Effector memory CD8-positive, alpha-beta T cell (primary cell): ENCODE measurements at regions not wholly inside any gene's neighbourhood (a gene's known extent, or its start where the extent isn't known, plus 50 kb on each side); places are given as distances from the start of the nearest gene placed in this dataset.
"Not testable (repeated sequence)": the region's sequence is repeated elsewhere in the genome, so short reads cannot be mapped to it uniquely, and the experiment has no call there.

Source experiments
- ATAC-seq: fragments of 150-1000 bp; cut with Tn5 transposase; replicated peaks from 2 replicates; pipeline ENCODE4 v1.10.0; 2021; ENCODE audit warnings: mild to moderate bottlenecking, moderate library complexity
- DNase-seq, 3 experiments: peaks; one replicate each; pipeline ENCODE4 v3.0.0; 2021
- H3K27ac Mint-ChIP-seq, 2 donors: one replicate each; pipeline ENCODE4 v1.8.0; 2022; ENCODE audit warnings: mild to moderate bottlenecking in 2 of 2, mixed read lengths in 2 of 2, moderate library complexity in 2 of 2
- H3K27me3 Mint-ChIP-seq, 2 donors: one replicate each; pipeline ENCODE4 v1.8.0; 2022; ENCODE audit warnings: mixed read lengths in 2 of 2
- H3K36me3 Mint-ChIP-seq: one replicate; pipeline ENCODE4 v1.8.0; 2022; ENCODE audit warnings: mild to moderate bottlenecking, moderate library complexity, mixed read lengths; ENCODE audit not compliant: insufficient read depth
- H3K4me1 Mint-ChIP-seq, 2 donors: one replicate each; pipeline ENCODE4 v1.8.0; 2022; ENCODE audit warnings: low read depth in 2 of 2, mixed read lengths in 2 of 2
- H3K4me3 Mint-ChIP-seq, 2 donors: one replicate each; pipeline ENCODE4 v1.8.0; 2022; ENCODE audit warnings: mild to moderate bottlenecking in 2 of 2, mixed read lengths in 2 of 2, moderate library complexity in 2 of 2
- H3K9me3 Mint-ChIP-seq, 2 donors: one replicate each; pipeline ENCODE4 v1.8.0; 2022; ENCODE audit warnings: mixed read lengths in 2 of 2

GRCh38 chr12:88914967-88915366 lies 334.7 kb upstream of the KITLG start:
- Mint-ChIP-seq H3K27me3 (no peaks in the 10 kb centered on the region), H3K27ac (no peak overlapping the region), H3K36me3 (no peaks in the 10 kb centered on the region), H3K4me3 (no peak overlapping the region), H3K9me3 (peaks cover 7 to 20% of the 10 kb centered on the region in 2 donors), H3K4me1 (no peaks in the 10 kb centered on the region)
- no peak for ATAC-seq
- no peak for DNase-seq

GRCh38 chr12:88909510-88909909 lies 329.2 kb upstream of the KITLG start:
- DNase-seq = no peak
- no peaks in the 10 kb centered on the region for H3K4me1 Mint-ChIP-seq
- no peak overlapping the region for H3K4me3 Mint-ChIP-seq
- H3K9me3 Mint-ChIP-seq = peaks cover 5 to 14% of the 10 kb centered on the region in 2 donors
- no peak overlapping the region for H3K27ac Mint-ChIP-seq
- H3K27me3 Mint-ChIP-seq = no peaks in the 10 kb centered on the region
- ATAC-seq = no peak
- H3K36me3 Mint-ChIP-seq = no peaks in the 10 kb centered on the region

DNA sequence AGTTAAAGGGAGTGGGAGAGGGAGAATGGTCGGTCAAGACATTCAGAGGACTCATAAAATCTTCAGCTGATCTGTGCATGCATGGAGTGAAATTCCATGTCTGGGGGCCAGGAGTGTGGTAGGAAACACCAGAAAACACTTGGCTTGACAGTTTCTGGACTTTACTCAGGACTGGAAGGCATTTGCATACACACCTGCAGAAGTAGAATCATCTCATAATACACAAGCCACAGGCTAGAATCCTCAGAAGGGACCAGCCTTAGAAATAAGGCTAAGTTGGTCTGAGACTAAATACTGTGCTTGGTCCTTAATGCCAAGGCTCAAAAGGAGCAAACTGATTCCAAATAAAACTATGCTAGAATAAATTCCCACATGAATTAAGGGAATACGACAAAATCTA lies 328.1 kb upstream of the KITLG start:
- no peak overlapping the region for H3K27ac Mint-ChIP-seq
- no peak overlapping the region for H3K4me3 Mint-ChIP-seq
- H3K36me3 Mint-ChIP-seq = no peaks in the 10 kb centered on the region
- no peaks in the 10 kb centered on the region for H3K27me3 Mint-ChIP-seq
- no peaks in the 10 kb centered on the region for H3K4me1 Mint-ChIP-seq
- peaks cover 2 to 5% of the 10 kb centered on the region in 2 donors for H3K9me3 Mint-ChIP-seq
- DNase-seq (no peak), ATAC-seq (no peak)

DNA sequence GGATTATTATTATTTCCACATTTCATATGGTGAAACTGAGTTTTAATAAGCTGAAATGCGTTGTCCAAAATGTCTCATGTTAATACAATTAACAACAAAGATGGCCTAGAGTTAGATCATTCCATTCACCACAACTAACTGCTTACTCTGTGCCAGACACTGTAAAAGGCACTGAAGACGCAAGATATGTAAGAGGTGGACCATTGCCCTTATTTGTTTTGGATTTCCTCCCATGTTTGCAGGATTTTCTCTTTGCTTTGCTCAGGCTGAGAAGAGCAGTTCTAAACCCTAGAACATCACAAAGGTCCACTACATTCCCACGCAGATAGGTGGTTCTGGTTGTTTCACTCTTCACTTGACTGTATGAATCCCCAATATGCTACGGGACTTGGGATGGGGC lies 324.4 kb upstream of the KITLG start:
- H3K27me3 Mint-ChIP-seq = no peaks in the 10 kb centered on the region
- peaks cover 0 to 1% of the 10 kb centered on the region in 2 donors for H3K9me3 Mint-ChIP-seq
- H3K4me1 Mint-ChIP-seq = no peaks in the 10 kb centered on the region
- no peak overlapping the region for H3K4me3 Mint-ChIP-seq
- no peak overlapping the region for H3K27ac Mint-ChIP-seq
- no peak for ATAC-seq
- no peaks in the 10 kb centered on the region for H3K36me3 Mint-ChIP-seq
- DNase-seq = no peak

DNA sequence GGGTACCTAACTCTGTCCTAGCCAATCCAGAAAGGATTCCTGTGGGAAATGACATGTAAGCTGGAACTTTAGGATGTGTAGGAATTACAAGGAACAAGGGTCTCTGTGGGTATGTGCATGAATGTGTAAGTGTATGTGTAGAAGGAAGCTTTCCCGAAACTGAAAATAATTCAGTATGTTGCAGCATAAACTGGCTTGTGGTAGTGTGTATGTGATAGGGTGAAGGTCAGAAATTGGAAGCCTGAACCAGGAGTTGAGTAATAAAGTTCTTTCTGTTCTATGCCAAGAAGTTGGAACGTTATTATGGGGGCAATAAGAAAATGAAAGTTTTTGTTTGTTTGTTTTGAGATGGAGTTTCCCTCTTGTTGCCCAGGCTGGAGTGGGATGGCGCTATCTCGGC lies 323.1 kb upstream of the KITLG start:
- Mint-ChIP-seq H3K4me3 (no peak overlapping the region), H3K9me3 (peaks cover 0 to 1% of the 10 kb centered on the region in 2 donors), H3K4me1 (no peaks in the 10 kb centered on the region)

DNA sequence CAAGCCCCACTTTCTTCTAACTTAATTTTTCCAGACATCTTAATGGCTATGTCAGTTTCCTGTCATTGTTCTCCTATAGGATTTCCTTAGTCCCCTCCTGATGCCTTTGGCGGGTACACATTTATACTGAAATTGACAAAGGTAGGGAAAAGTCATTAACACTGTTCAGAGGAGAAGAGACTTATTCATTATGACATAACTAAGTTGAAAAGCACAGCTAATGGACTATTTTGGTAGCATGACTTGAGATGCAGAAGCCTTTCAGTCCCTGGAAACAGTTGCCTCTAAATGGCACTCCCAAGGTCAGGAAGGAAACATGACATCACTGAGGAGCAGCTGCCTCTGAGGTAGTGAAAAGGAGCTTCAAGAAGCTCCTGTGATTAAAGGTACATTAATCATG lies 317.5 kb upstream of the KITLG start:
- H3K27me3 Mint-ChIP-seq = no peaks in the 10 kb centered on the region
- H3K4me3 Mint-ChIP-seq = no peak overlapping the region
- H3K36me3 Mint-ChIP-seq = no peaks in the 10 kb centered on the region
- DNase-seq = no peak
- H3K4me1 Mint-ChIP-seq = no peaks in the 10 kb centered on the region
- H3K27ac Mint-ChIP-seq = no peak overlapping the region
- H3K9me3 Mint-ChIP-seq = no peaks in the 10 kb centered on the region
- ATAC-seq = no peak

More for the DNA sequence above, 323.1 kb upstream of the KITLG start:
- H3K36me3 Mint-ChIP-seq = no peaks in the 10 kb centered on the region
- DNase-seq (no peak), ATAC-seq (no peak)
- H3K27me3 Mint-ChIP-seq = no peaks in the 10 kb centered on the region
- no peak overlapping the region for H3K27ac Mint-ChIP-seq

GRCh38 chr12:88896958-88897357 lies 316.7 kb upstream of the KITLG start:
- Mint-ChIP-seq H3K27me3 (no peaks in the 10 kb centered on the region), H3K4me1 (no peaks in the 10 kb centered on the region), H3K27ac (no peak overlapping the region), H3K4me3 (no peak overlapping the region), H3K9me3 (no peaks in the 10 kb centered on the region), H3K36me3 (no peaks in the 10 kb centered on the region)
- DNase-seq (no peak), ATAC-seq (no peak)

DNA sequence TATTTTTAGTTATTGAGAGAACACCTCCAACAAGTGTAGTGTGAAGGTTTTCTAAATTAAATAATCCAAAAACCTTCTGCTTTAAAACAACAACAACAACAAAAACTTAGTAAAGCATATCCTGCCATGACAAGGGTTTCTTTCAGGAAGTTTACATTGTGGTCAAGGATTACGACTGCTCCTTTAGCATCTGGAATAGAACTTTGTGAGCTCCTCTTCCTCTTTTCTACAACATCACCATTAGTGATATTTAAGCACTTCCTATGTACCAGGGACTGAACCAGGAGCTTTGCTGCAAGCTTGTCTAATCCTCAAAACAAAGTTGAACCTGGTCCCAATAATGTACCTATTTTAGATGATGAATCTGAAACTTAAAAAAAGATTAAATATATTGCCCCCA lies 315.4 kb upstream of the KITLG start:
- no peak for DNase-seq
- H3K27me3 Mint-ChIP-seq = no peaks in the 10 kb centered on the region
- no peaks in the 10 kb centered on the region for H3K36me3 Mint-ChIP-seq
- H3K9me3 Mint-ChIP-seq = no peaks in the 10 kb centered on the region
- H3K4me3 Mint-ChIP-seq = no peak overlapping the region
- H3K4me1 Mint-ChIP-seq = no peaks in the 10 kb centered on the region
- no peak overlapping the region for H3K27ac Mint-ChIP-seq
- ATAC-seq = no peak

- no peak for DNase-seq
- Mint-ChIP-seq H3K27me3 (no peaks in the 10 kb centered on the region), H3K4me3 (no peak overlapping the region), H3K9me3 (no peaks in the 10 kb centered on the region), H3K36me3 (no peaks in the 10 kb centered on the region), H3K27ac (no peak overlapping the region), H3K4me1 (no peaks in the 10 kb centered on the region)
- no peak for ATAC-seq
These were observed 313.5 kb upstream of the KITLG start for GRCh38 chr12:88893801-88894200.

GRCh38 chr12:88891434-88891833 lies 311.2 kb upstream of the KITLG start:
- not testable (repeated sequence) for H3K27me3 Mint-ChIP-seq, ATAC-seq, H3K36me3 Mint-ChIP-seq, H3K9me3 Mint-ChIP-seq, DNase-seq, H3K27ac Mint-ChIP-seq, H3K4me1 Mint-ChIP-seq, H3K4me3 Mint-ChIP-seq

- H3K4me3 Mint-ChIP-seq = no peak overlapping the region
- DNase-seq = no peak
- H3K36me3 Mint-ChIP-seq = no peaks in the 10 kb centered on the region
- H3K4me1 Mint-ChIP-seq = no peaks in the 10 kb centered on the region
- no peaks in the 10 kb centered on the region for H3K27me3 Mint-ChIP-seq
- no peak overlapping the region for H3K27ac Mint-ChIP-seq
- no peak for ATAC-seq
- H3K9me3 Mint-ChIP-seq = no peaks in the 10 kb centered on the region
These were observed 309.2 kb upstream of the KITLG start for GRCh38 chr12:88889326-88890110.

GRCh38 chr12:88884600-88884999 lies 304.3 kb upstream of the KITLG start:
- H3K36me3 Mint-ChIP-seq = no peaks in the 10 kb centered on the region
- no peak overlapping the region for H3K27ac Mint-ChIP-seq
- H3K27me3 Mint-ChIP-seq = no peaks in the 10 kb centered on the region
- DNase-seq (no peak), ATAC-seq (no peak)
- H3K4me1 Mint-ChIP-seq = no peaks in the 10 kb centered on the region
- peaks cover 0 to 10% of the 10 kb centered on the region in 2 donors for H3K9me3 Mint-ChIP-seq
- H3K4me3 Mint-ChIP-seq = no peak overlapping the region

GRCh38 chr12:88882662-88883061 lies 302.4 kb upstream of the KITLG start:
- DNase-seq (no peak), ATAC-seq (no peak)
- no peaks in the 10 kb centered on the region for H3K27me3 Mint-ChIP-seq
- peaks cover 0 to 10% of the 10 kb centered on the region in 2 donors for H3K9me3 Mint-ChIP-seq
- H3K4me3 Mint-ChIP-seq = no peak overlapping the region
- H3K4me1 Mint-ChIP-seq = no peaks in the 10 kb centered on the region
- no peak overlapping the region for H3K27ac Mint-ChIP-seq
- no peaks in the 10 kb centered on the region for H3K36me3 Mint-ChIP-seq

DNA sequence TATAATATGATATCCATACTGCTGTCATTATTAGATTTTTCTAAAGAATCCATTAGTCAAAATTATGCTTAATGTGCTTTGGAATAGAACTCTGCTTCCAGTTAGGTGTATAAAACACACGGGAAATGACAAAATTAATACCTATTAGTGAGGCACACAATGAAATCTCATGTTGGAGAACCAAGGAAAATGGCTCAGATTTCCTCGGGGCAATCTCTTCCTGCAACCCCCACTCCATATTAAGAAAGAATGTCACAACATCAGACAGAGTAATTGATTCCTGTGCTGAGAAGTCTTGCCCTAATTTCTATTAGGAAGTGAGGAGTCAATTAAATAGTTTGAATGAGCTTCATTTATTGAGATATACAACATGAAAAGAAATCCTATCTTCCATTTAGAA lies 299.8 kb upstream of the KITLG start:
- Mint-ChIP-seq H3K27me3 (peaks cover 0 to 8% of the 10 kb centered on the region in 2 donors), H3K9me3 (peaks cover 0 to 10% of the 10 kb centered on the region in 2 donors), H3K4me1 (no peaks in the 10 kb centered on the region), H3K4me3 (no peak overlapping the region), H3K27ac (no peak overlapping the region), H3K36me3 (no peaks in the 10 kb centered on the region)
- ATAC-seq = no peak
- DNase-seq = no peak
